ENCODE measurements at regions not wholly inside any gene's neighbourhood (a gene's known extent, or its start where the extent isn't known, plus 50 kb on each side); places are given as distances from the start of the nearest gene placed in this dataset.

DNA sequence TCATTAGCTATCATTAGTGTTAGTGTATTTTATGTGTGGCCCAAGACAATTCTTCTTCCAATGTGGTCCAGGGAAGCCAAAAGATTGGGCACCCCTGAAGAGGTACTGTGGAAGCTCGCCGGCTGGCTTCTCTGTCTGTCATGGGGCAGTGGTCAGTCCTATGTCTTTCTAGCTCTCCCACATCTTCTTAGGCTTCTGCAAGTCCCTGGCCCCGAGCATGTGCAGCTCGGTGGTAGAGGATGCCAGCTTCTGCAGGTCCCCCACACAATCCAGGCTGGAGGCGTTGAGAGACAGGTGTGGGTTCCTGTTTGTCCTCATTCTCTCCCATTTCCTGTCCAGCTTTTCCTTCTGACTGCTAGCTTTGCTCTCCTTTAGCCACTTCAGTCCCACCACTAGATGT, 134.1 kb upstream of the NALF2 start:
- intact Hi-C loops (cut with micrococcal nuclease; ENCODE audit: unreplicated experiment), result no loop called here
- CTCF ChIA-PET, result interaction anchor here (0.6 kb wide), 1 partner anchor 1158 kb away, joined by 3 read pairs; no protein-coding TSS in a partner anchor
- WGBS (ENCODE audit: insufficient coverage, insufficient replicate concordance, low lambda C conversion rate, missing lambda C conversion rate), result 0% methylated on average over 3 of the region's 5 CpGs

More for the DNA sequence above, 134.1 kb upstream of the NALF2 start:
- SMC1A ChIA-PET (ENCODE audit: uncharacterized antibody, unreplicated experiment), result interaction anchor here (0.9 to 1.2 kb wide), 2 partner anchors 9 to 17 kb away, joined by 3 read pairs; no protein-coding TSS in a partner anchor
- FAIRE-seq, result no peak
- Histone ChIP-seq H2AFZ (ENCODE audit: control insufficient read depth, low read depth, low read length) (no peak overlapping the region), H3K9me3 (replicated peaks; ENCODE audit: control insufficient read depth, insufficient read depth, low read length) (no peaks in the 10 kb centered on the region; the same call in 2 of the 3 replicates), H3K79me2 (ENCODE audit: control insufficient read depth, insufficient read depth, low read length) (no peaks in the 10 kb centered on the region), H3K27ac (ENCODE audit: control insufficient read depth, insufficient read depth) (no peak overlapping the region), H3K4me2 (ENCODE audit: control insufficient read depth, insufficient read depth) (no peak overlapping the region), H4K20me1 (ENCODE audit: control insufficient read depth, insufficient read depth) (no peaks in the 10 kb centered on the region), H3K36me3 (ENCODE audit: control insufficient read depth in 2 of 2, insufficient read depth in 2 of 2, low read length in 1 of 2) (no peaks in the 10 kb centered on the region), H3K9ac (ENCODE audit: control insufficient read depth, insufficient read depth, low read length) (no peak overlapping the region), H3K27me3 (replicated peaks in 1 of 2; ENCODE audit: control insufficient read depth in 2 of 2, insufficient read depth in 2 of 2, low read length in 1 of 2) (no peaks in the 10 kb centered on the region), H3K4me3 (no peak overlapping the region), H3K4me1 (ENCODE audit: control insufficient read depth, insufficient read depth, low read length) (no peaks in the 10 kb centered on the region)
- POLR2A ChIA-PET, result no interaction called here
- TF ChIP-seq, protein P1, sequence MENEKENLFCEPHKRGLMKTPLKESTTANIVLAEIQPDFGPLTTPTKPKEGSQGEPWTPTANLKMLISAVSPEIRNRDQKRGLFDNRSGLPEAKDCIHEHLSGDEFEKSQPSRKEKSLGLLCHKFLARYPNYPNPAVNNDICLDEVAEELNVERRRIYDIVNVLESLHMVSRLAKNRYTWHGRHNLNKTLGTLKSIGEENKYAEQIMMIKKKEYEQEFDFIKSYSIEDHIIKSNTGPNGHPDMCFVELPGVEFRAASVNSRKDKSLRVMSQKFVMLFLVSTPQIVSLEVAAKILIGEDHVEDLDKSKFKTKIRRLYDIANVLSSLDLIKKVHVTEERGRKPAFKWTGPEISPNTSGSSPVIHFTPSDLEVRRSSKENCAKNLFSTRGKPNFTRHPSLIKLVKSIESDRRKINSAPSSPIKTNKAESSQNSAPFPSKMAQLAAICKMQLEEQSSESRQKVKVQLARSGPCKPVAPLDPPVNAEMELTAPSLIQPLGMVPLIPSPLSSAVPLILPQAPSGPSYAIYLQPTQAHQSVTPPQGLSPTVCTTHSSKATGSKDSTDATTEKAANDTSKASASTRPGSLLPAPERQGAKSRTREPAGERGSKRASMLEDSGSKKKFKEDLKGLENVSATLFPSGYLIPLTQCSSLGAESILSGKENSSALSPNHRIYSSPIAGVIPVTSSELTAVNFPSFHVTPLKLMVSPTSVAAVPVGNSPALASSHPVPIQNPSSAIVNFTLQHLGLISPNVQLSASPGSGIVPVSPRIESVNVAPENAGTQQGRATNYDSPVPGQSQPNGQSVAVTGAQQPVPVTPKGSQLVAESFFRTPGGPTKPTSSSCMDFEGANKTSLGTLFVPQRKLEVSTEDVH (IDR thresholded peaks at IDR 0.05; ENCODE audit: low read depth, partially characterized antibody), result no peak
- no peak for TF ChIP-seq TAF1 (IDR thresholded peaks at IDR 0.05; ENCODE audit: borderline replicate concordance, low read depth, low read length)
- no peak for TF ChIP-seq SIX5 (IDR thresholded peaks at IDR 0.05; ENCODE audit: low read depth, low read length, severe bottlenecking)
- TF ChIP-seq NR2F1 (conservative IDR thresholded peaks at IDR 0.05), result no peak
- no peak for TF ChIP-seq FOXK2 (IDR thresholded peaks at IDR 0.05)
- TF ChIP-seq, protein P2, sequence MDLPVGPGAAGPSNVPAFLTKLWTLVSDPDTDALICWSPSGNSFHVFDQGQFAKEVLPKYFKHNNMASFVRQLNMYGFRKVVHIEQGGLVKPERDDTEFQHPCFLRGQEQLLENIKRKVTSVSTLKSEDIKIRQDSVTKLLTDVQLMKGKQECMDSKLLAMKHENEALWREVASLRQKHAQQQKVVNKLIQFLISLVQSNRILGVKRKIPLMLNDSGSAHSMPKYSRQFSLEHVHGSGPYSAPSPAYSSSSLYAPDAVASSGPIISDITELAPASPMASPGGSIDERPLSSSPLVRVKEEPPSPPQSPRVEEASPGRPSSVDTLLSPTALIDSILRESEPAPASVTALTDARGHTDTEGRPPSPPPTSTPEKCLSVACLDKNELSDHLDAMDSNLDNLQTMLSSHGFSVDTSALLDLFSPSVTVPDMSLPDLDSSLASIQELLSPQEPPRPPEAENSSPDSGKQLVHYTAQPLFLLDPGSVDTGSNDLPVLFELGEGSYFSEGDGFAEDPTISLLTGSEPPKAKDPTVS (IDR thresholded peaks at IDR 0.05; ENCODE audit: low read depth, low read length), result no peak
- no peak for TF ChIP-seq GABPA (IDR thresholded peaks at IDR 0.05; ENCODE audit: low read depth)
- TF ChIP-seq NBN (IDR thresholded peaks at IDR 0.05), result no peak
- no peak for TF ChIP-seq FOS (IDR thresholded peaks at IDR 0.05; ENCODE audit: borderline replicate concordance, extremely low read depth, insufficient read length)
- ATAC-seq, result no peak
- no peak for DNase-seq (ENCODE audit: low read depth, low spot score)
- RAD21 ChIA-PET (ENCODE audit: unreplicated experiment), result no interaction called here
- in situ Hi-C loops (cut with MboI), result no loop called here
- no TSS peak for BruUV-seq (replicated peaks)
